ENCODE measurements at regions not wholly inside any gene's neighbourhood (a gene's known extent, or its start where the extent isn't known, plus 50 kb on each side); places are given as distances from the start of the nearest gene placed in this dataset.

- Histone ChIP-seq H3K27ac (no peak overlapping the region), H3K9me3 (no peaks in the 10 kb centered on the region), H3K27me3 (no peaks in the 10 kb centered on the region), H3K36me3 (no peaks in the 10 kb centered on the region), H3K4me1 (no peaks in the 10 kb centered on the region), H3K4me3 (no peak overlapping the region)
- intact Hi-C loops (cut with DNase I; ENCODE audit: low total_unique reads) = no loop called here
- TF ChIP-seq CTCF (IDR thresholded peaks at IDR 0.05) (no peak), POLR2A (IDR thresholded peaks at IDR 0.05) (no peak)
- no peak for DNase-seq
These were observed 583.7 kb upstream of the SPRY2 start for GRCh38 chr13:80924596-80924995.

DNA sequence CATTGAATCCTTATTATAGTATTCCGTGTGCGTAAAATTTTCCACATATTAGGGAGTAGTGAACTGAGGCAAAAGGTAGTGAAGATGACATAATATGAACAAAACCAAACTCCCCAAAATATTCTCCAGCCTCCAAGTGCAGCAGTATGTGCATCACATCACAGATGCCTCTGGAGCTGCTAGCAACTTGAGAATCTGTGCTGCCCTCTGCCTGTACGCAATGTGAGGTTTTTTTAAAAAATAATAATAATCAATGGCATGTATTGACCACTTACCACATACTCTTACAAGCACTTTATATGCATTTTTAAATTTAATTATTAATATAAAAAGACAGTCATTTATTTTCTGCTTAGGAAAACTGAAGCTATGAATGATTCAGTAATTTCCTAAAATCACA, 583.0 kb upstream of the SPRY2 start:
- no peaks in the 10 kb centered on the region for H3K4me1 ChIP-seq
- peak in 1 of 4 experiments; percentile 12 for TF ChIP-seq CTCF (IDR thresholded peaks at IDR 0.05)
- TF ChIP-seq POLR2A (IDR thresholded peaks at IDR 0.05) = no peak
- no peaks in the 10 kb centered on the region for H3K9me3 ChIP-seq
- H3K4me3 ChIP-seq = no peak overlapping the region
- no peaks in the 10 kb centered on the region for H3K27me3 ChIP-seq
- intact Hi-C loops (cut with DNase I; ENCODE audit: low total_unique reads) = no loop called here
- DNase-seq = no peak
- no peaks in the 10 kb centered on the region for H3K36me3 ChIP-seq
- no peak overlapping the region for H3K27ac ChIP-seq

DNA sequence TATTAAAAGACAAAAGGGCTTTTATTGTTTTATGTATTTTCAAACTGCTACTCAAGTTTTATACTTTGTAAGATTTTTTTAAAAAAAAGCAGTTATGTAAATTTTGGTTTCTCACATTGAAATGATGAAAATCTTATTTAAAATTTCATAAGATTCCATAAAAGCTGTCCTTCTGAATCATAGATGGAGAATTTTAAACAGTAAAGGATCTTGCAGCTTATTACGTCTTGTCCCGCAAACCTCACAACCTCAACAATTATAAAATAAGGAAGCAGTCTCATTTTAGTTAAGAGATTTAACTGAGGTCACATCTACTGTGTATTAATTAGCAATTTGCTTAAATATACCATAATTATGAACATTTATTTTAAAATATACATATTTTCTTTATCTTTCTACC, 581.0 kb upstream of the SPRY2 start:
- Histone ChIP-seq H3K4me1 (no peaks in the 10 kb centered on the region), H3K36me3 (no peaks in the 10 kb centered on the region), H3K9me3 (no peaks in the 10 kb centered on the region), H3K27ac (no peak overlapping the region), H3K27me3 (no peaks in the 10 kb centered on the region), H3K4me3 (no peak overlapping the region)
- intact Hi-C loops (cut with DNase I; ENCODE audit: low total_unique reads) = no loop called here
- DNase-seq = no peak
- TF ChIP-seq CTCF (IDR thresholded peaks at IDR 0.05) (no peak), POLR2A (IDR thresholded peaks at IDR 0.05) (no peak)

- intact Hi-C loops (cut with DNase I; ENCODE audit: low total_unique reads) = no loop called here
- Histone ChIP-seq H3K4me1 (no peaks in the 10 kb centered on the region), H3K4me3 (no peak overlapping the region), H3K27ac (no peak overlapping the region), H3K9me3 (no peaks in the 10 kb centered on the region), H3K36me3 (no peaks in the 10 kb centered on the region), H3K27me3 (no peaks in the 10 kb centered on the region)
- no peak for DNase-seq
- TF ChIP-seq CTCF (IDR thresholded peaks at IDR 0.05) = no peak
- no peak for TF ChIP-seq POLR2A (IDR thresholded peaks at IDR 0.05)
These were observed 580.6 kb upstream of the SPRY2 start for GRCh38 chr13:80921541-80921940.

DNA sequence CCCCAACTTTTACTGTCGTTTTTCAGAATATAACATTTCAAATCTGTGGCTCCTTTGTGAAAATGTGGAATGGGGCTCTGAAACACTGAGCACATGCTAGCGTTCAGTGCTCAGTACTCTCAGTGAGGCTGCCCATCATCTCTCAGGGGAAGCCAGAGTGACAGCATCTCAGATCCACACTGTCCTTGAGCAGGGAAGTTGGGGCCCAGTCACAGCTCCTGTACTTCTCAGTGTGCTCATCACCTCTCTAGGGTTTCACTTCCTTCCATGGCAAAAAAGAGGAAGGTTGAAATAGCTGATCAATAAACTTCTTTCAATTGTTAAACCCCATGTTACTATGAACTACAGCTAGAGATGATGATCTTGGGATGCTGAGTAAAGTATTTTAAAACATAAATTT, 565.9 kb upstream of the SPRY2 start:
- Histone ChIP-seq H3K36me3 (no peaks in the 10 kb centered on the region), H3K9me3 (no peaks in the 10 kb centered on the region), H3K27me3 (no peaks in the 10 kb centered on the region), H3K4me1 (no peaks in the 10 kb centered on the region), H3K27ac (no peak overlapping the region), H3K4me3 (no peak overlapping the region)
- no peak for DNase-seq
- intact Hi-C loops (cut with DNase I; ENCODE audit: low total_unique reads) = no loop called here
- TF ChIP-seq CTCF (IDR thresholded peaks at IDR 0.05) (no peak), POLR2A (IDR thresholded peaks at IDR 0.05) (no peak)
